ENCODE measurements at regions not wholly inside any gene's neighbourhood (a gene's known extent, or its start where the extent isn't known, plus 50 kb on each side); places are given as distances from the start of the nearest gene placed in this dataset.

DNA sequence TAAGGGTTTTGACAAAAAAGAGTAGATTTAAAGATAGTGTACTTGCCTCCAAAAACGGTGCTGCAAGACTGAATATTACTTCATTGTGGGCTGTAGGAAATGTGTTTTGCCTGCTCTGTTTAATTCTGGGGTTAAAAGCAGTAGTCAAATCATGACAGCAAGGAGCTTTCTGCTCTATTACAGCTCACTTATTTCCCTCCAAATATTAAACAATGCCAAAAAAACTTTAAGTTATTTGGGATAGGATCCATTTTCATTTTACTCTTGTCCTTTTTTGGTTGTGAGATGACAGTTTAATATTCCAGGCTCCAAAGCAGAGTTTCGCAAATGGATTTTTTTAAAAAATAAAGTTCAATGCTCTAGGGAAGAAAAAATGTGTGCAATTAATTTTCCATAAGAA is 340.4 kb upstream of the RGMB start:
- H3K4me3 Mint-ChIP-seq: no peak overlapping the region
- no peaks in the 10 kb centered on the region for H3K36me3 Mint-ChIP-seq (ENCODE audit: low read depth)
- no peaks in the 10 kb centered on the region for H3K27me3 Mint-ChIP-seq (ENCODE audit: low read depth)
- H3K27ac Mint-ChIP-seq: no peak overlapping the region
- no peaks in the 10 kb centered on the region for H3K9me3 Mint-ChIP-seq
- TF ChIP-seq, protein P1, sequence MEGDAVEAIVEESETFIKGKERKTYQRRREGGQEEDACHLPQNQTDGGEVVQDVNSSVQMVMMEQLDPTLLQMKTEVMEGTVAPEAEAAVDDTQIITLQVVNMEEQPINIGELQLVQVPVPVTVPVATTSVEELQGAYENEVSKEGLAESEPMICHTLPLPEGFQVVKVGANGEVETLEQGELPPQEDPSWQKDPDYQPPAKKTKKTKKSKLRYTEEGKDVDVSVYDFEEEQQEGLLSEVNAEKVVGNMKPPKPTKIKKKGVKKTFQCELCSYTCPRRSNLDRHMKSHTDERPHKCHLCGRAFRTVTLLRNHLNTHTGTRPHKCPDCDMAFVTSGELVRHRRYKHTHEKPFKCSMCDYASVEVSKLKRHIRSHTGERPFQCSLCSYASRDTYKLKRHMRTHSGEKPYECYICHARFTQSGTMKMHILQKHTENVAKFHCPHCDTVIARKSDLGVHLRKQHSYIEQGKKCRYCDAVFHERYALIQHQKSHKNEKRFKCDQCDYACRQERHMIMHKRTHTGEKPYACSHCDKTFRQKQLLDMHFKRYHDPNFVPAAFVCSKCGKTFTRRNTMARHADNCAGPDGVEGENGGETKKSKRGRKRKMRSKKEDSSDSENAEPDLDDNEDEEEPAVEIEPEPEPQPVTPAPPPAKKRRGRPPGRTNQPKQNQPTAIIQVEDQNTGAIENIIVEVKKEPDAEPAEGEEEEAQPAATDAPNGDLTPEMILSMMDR (IDR thresholded peaks at IDR 0.05; ENCODE audit: unreplicated experiment in 3 of 3): no peak
- no peaks in the 10 kb centered on the region for H3K4me1 Mint-ChIP-seq

DNA sequence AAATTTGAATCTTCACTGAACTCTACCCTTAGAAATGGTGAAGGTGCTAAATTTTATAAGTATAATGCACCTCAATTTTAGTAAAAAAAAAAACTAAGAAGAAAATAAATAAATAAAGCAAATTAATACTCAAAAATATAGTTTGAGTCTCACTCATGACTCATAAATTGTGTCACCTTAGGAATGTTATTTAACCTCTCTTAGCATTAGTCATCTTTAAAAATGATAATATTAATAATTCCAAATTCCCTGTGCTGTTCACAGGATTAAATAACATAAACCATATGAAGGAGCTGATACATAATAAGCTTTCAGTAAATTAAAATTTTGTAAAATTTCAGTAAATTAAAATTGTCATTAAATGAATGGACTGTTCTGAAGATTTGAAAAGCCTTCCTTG is 339.8 kb upstream of the RGMB start:
- Mint-ChIP-seq H3K4me1 (no peaks in the 10 kb centered on the region), H3K36me3 (ENCODE audit: low read depth) (no peaks in the 10 kb centered on the region), H3K27ac (no peak overlapping the region), H3K4me3 (no peak overlapping the region), H3K9me3 (no peaks in the 10 kb centered on the region), H3K27me3 (ENCODE audit: low read depth) (no peaks in the 10 kb centered on the region)
- TF ChIP-seq, protein P1 (IDR thresholded peaks at IDR 0.05; ENCODE audit: unreplicated experiment in 3 of 3): no peak

DNA sequence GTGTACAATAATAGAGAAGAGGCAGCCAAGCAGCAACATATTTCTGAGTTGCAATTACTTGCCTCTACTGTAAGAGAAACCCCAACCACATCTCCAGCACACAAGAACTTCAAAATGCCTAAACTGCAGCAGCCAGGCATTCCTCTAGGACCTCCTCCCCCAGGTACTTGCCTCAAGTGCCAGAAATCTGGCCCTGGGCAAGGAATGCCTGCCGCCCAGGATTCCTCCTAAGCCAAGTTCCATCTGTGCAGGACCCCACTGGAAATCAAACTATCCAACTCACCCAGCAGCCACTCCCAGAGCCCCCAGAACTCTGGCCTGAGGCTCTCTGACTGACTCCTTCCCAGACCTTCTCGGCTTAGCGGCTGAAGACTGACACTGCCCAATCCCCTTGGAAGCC is 336.8 kb upstream of the RGMB start:
- Mint-ChIP-seq H3K27ac (no peak overlapping the region), H3K27me3 (ENCODE audit: low read depth) (no peaks in the 10 kb centered on the region), H3K4me3 (no peak overlapping the region), H3K9me3 (peaks cover 9% of the 10 kb centered on the region), H3K36me3 (ENCODE audit: low read depth) (no peaks in the 10 kb centered on the region), H3K4me1 (no peaks in the 10 kb centered on the region)
- TF ChIP-seq, protein P1 (IDR thresholded peaks at IDR 0.05; ENCODE audit: unreplicated experiment in 3 of 3): no peak

DNA sequence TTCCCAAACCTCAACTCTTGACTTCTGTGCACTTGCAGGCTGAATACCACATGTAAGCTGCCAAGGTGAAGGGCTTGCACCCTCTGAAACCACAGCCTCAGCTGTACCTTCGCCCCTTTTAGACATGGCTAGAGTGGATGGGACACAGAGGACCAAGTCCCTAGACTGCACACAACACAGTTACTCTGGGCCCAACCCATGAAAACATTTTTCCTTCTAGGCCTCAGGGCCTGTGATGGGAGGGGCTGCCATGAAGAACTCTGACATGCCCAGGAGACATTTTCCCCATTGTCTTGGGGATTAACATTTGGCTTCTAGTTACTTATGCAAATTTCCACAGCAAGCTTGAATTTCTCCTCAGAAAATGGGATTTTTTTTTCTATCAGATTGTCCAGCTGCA is 331.0 kb upstream of the RGMB start:
- Mint-ChIP-seq H3K27ac (no peak overlapping the region), H3K9me3 (peaks cover 21% of the 10 kb centered on the region), H3K4me1 (no peaks in the 10 kb centered on the region), H3K36me3 (ENCODE audit: low read depth) (peaks cover 3% of the 10 kb centered on the region), H3K4me3 (no peak overlapping the region), H3K27me3 (ENCODE audit: low read depth) (no peaks in the 10 kb centered on the region)
- TF ChIP-seq, protein P1 (IDR thresholded peaks at IDR 0.05; ENCODE audit: unreplicated experiment in 3 of 3): no peak

DNA sequence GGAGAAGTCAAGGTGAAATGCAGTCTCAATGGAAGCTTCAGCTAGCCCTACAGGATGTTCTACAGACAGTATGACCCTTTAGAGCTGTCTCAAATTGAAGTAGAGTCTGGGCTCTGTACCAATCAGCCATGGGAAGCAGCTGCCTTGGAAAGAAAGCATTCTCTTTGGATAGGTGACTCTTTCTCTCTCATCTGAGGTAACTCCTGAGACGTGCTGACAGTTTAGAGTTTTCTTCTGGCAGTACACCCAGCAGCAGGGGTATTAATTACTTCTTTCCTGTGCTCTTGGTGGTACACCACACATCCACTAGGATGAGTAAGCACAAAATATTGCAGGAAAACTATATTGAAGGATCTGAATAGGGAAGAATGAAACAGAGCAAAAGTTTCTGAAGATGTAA is 329.6 kb upstream of the RGMB start:
- Mint-ChIP-seq H3K27ac (no peak overlapping the region), H3K36me3 (ENCODE audit: low read depth) (peaks cover 3% of the 10 kb centered on the region), H3K9me3 (peaks cover 21% of the 10 kb centered on the region), H3K4me3 (no peak overlapping the region), H3K4me1 (no peaks in the 10 kb centered on the region), H3K27me3 (ENCODE audit: low read depth) (no peaks in the 10 kb centered on the region)
- TF ChIP-seq, protein P1 (IDR thresholded peaks at IDR 0.05; ENCODE audit: unreplicated experiment in 3 of 3): no peak

DNA sequence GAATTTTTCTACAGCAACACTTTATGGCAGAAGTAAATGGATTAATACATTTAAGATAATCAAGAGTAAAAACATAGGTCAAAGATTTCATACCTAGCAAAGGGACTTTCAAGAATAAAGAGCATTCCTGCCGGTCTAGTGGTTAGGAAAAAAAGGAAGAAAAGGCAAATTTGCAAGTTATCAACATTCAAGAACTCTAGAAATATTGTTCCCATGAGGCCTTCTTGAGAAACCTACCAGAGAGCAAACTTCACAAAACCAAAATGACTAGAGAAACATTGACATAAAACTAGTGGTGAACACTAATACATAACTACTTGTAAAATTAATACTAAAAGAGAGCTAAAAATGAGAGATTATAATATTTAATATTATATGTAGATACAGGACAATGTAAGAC is 320.2 kb upstream of the RGMB start:
- Mint-ChIP-seq H3K27ac (no peak overlapping the region), H3K9me3 (no peaks in the 10 kb centered on the region), H3K36me3 (ENCODE audit: low read depth) (no peaks in the 10 kb centered on the region), H3K4me3 (no peak overlapping the region), H3K27me3 (ENCODE audit: low read depth) (no peaks in the 10 kb centered on the region), H3K4me1 (no peaks in the 10 kb centered on the region)
- TF ChIP-seq, protein P1 (IDR thresholded peaks at IDR 0.05; ENCODE audit: unreplicated experiment in 3 of 3): no peak
